A549 (cell line): ENCODE measurements at regions not wholly inside any gene's neighbourhood (a gene's known extent, or its start where the extent isn't known, plus 50 kb on each side); places are given as distances from the start of the nearest gene placed in this dataset.

Experiments used
- ATAC-seq, 2 experiments: fragments of 200-7000 bp in 1 of 2; fragments of >200 bp in 1 of 2; cut with Nextera tagmentation in 1 of 2; cut with Tn5 transposase in 1 of 2; 3 replicates each; pipeline versions ENCODE4 v1.8.0 to v1.9.1; 2018 to 2020; ENCODE audit warnings: mild to moderate bottlenecking in 1 of 2, moderate library complexity in 1 of 2
- CTCF ChIA-PET: fragments of 300-600 bp; sonication (Branson Sonifier 250); formaldehyde crosslinking; extraction: SDS; loops from one replicate; lab custom pipeline; 2021; ENCODE audit warnings: antibody characterized with exemption, inconsistent platforms; lab: Yijun Ruan, JAX
- POLR2A ChIA-PET: fragments of 350-600 bp; formaldehyde crosslinking; extraction: SDS; loops from one replicate; lab custom pipeline; 2021; ENCODE audit warnings: antibody characterized with exemption, inconsistent platforms; lab: Yijun Ruan, JAX
- DNase-seq, 2 experiments: peaks; one replicate each; pipeline versions ENCODE4 v3.0.0 to v3.0.0-alpha.2; 2011 to 2016; ENCODE audit warnings: low read depth in 1 of 2, low spot score in 1 of 2
- FAIRE-seq: peaks from 2 replicates; lab custom pipeline; 2011; peaks lifted over from hg19 to GRCh38; lab: Jason Lieb, UNC
- H3K27ac ChIP-seq, 2 experiments: fragments of >200 bp; sonication (Bioruptor Twin); formaldehyde crosslinking; 3 replicates each; pipeline ENCODE4 v1.5.1; 2016 to 2017
- H3K4me1 ChIP-seq: fragments of >200 bp; sonication (Bioruptor Twin); formaldehyde crosslinking; 3 replicates; pipeline ENCODE4 v1.6.1; 2016
- H3K4me2 ChIP-seq: fragments of >200 bp; sonication (Bioruptor Twin); formaldehyde crosslinking; 3 replicates; pipeline ENCODE4 v1.6.1; 2016
- H3K4me3 ChIP-seq: fragments of >200 bp; sonication (Bioruptor Twin); formaldehyde crosslinking; 3 replicates; pipeline ENCODE4 v1.5.1; 2016
- H3K9me3 ChIP-seq: fragments of >200 bp; sonication (Bioruptor Twin); formaldehyde crosslinking; 3 replicates; pipeline ENCODE4 v1.6.1; 2016
- CEBPB ChIP-seq, 2 experiments: fragments of >200 bp in 1 of 2; sonication (Bioruptor Twin) in 1 of 2; formaldehyde crosslinking in 1 of 2; IDR thresholded peaks; 2 replicates each; pipeline ENCODE4 v1.6.1; 2012 to 2016
- EHF ChIP-seq: fragments of 250-450 bp; sonication (Bioruptor Pico); IDR thresholded peaks from 2 replicates; pipeline ENCODE4 v1.5.0; 2020; ENCODE audit warnings: mild to moderate bottlenecking
- FOSB ChIP-seq: fragments of 250-450 bp; sonication (Bioruptor Pico); IDR thresholded peaks from 2 replicates; pipeline ENCODE4 v1.5.0; 2020; ENCODE audit warnings: mild to moderate bottlenecking, moderate library complexity
- FOSL2 ChIP-seq, 2 experiments: fragments of 450-650 bp in 1 of 2; fragments of >200 bp in 1 of 2; sonication (Bioruptor Twin) in 1 of 2; formaldehyde crosslinking; IDR thresholded peaks; 2 replicates each; pipeline versions ENCODE4 v1.5.0 to v1.6.1; 2016 to 2020; ENCODE audit warnings: mild to moderate bottlenecking in 1 of 2, moderate library complexity in 1 of 2
- GATA3 ChIP-seq: IDR thresholded peaks from 2 replicates; pipeline ENCODE4 v1.6.1; 2012; ENCODE audit warnings: borderline replicate concordance
- HMGXB4 ChIP-seq: fragments of 250-450 bp; sonication (Bioruptor Pico); IDR thresholded peaks from 2 replicates; pipeline ENCODE4 v1.5.0; 2021; ENCODE audit warnings: mild to moderate bottlenecking, moderate library complexity, borderline replicate concordance
- HOXB5 ChIP-seq: fragments of 250-450 bp; sonication (Bioruptor Pico); IDR thresholded peaks from 2 replicates; pipeline ENCODE4 v1.5.0; 2020; ENCODE audit warnings: mild to moderate bottlenecking, moderate library complexity
- JUN ChIP-seq, 2 experiments: fragments of >200 bp; sonication (Bioruptor Twin); formaldehyde crosslinking; IDR thresholded peaks; 2 replicates in 1 of 2; 3 replicates in 1 of 2; pipeline ENCODE4 v1.6.1; 2016 to 2017
- POLR2AphosphoS2 ChIP-seq: conservative IDR thresholded peaks from 2 replicates; pipeline ENCODE4 v1.6.1; 2012; ENCODE audit warnings: low read length, improper control_type of control experiment, inconsistent platforms
- RAD21 ChIP-seq, 2 experiments: fragments of >200 bp in 1 of 2; sonication (Bioruptor Twin) in 1 of 2; formaldehyde crosslinking in 1 of 2; IDR thresholded peaks in 1 of 2; conservative IDR thresholded peaks in 1 of 2; 2 replicates in 1 of 2; 3 replicates in 1 of 2; pipeline ENCODE4 v1.6.1; 2012 to 2018; ENCODE audit warnings: inconsistent platforms in 1 of 2
- RARB ChIP-seq: fragments of 250-450 bp; sonication (Bioruptor Pico); IDR thresholded peaks from 2 replicates; pipeline ENCODE4 v1.8.0; 2021; ENCODE audit warnings: mild to moderate bottlenecking, moderate library complexity
- SREBF2 ChIP-seq: fragments of 450-650 bp; IDR thresholded peaks from 2 replicates; pipeline ENCODE4 v1.6.1; 2014; ENCODE audit warnings: mild to moderate bottlenecking, moderate library complexity
- TFCP2L1 ChIP-seq: fragments of 250-450 bp; sonication (Bioruptor Pico); IDR thresholded peaks from 2 replicates; pipeline ENCODE4 v1.5.0; 2021; ENCODE audit warnings: mild to moderate bottlenecking
- ZNF302 ChIP-seq: fragments of 250-450 bp; sonication (Bioruptor Pico); IDR thresholded peaks from 2 replicates; pipeline ENCODE4 v1.9.0; 2021; ENCODE audit warnings: inconsistent platforms, mild to moderate bottlenecking, moderate library complexity
- WGBS: methylation state at CpG from one replicate; pipeline ENCODE4 v1.1.6; 2017; ENCODE audit errors: missing lambda C conversion rate; 5-methylcytosine and 5-hydroxymethylcytosine counted together
- TF ChIP-seq, protein P1 (sequence below): fragments of >200 bp; sonication (Bioruptor Twin); formaldehyde crosslinking; IDR thresholded peaks from 3 replicates; pipeline ENCODE4 v1.5.1; 2016

- ChIA-PET CTCF (interaction anchor here (1.4 to 15.1 kb wide), 3 partner anchors 12 to 31 kb away, joined by 5 to 604 read pairs (median 9); no protein-coding TSS in a partner anchor), POLR2A (no interaction called here)
- 72% methylated on average over 2 of the region's 2 CpGs for WGBS
- Histone ChIP-seq H3K27ac (no peak overlapping the region), H3K4me3 (no peak overlapping the region), H3K4me2 (no peak overlapping the region), H3K9me3 (no peaks in the 10 kb centered on the region), H3K4me1 (peaks cover 22% of the 10 kb centered on the region)
- DNase-seq (no peak), FAIRE-seq (no peak)
- TF ChIP-seq JUN (IDR thresholded peaks at IDR 0.05) (no peak), HMGXB4 (no peak), SREBF2 (no peak), POLR2AphosphoS2 (no peak), FOSB (CRISPR knock-in tag) (no peak), TFCP2L1 (no peak), ZNF302 (CRISPR knock-in tag) (no peak), HOXB5 (CRISPR knock-in tag) (no peak), RAD21 (conservative IDR thresholded peaks at IDR 0.05 in 1 of 2, IDR thresholded peaks at IDR 0.05 in 1 of 2) (no peak), FOSL2 (IDR thresholded peaks at IDR 0.05) (no peak), FOSL2 (CRISPR knock-in tag; IDR thresholded peaks at IDR 0.05) (no peak), RARB (CRISPR knock-in tag) (no peak), EHF (CRISPR knock-in tag) (no peak), GATA3 (no peak), CEBPB (IDR thresholded peaks at IDR 0.05) (no peak)
- TF ChIP-seq, protein P1, sequence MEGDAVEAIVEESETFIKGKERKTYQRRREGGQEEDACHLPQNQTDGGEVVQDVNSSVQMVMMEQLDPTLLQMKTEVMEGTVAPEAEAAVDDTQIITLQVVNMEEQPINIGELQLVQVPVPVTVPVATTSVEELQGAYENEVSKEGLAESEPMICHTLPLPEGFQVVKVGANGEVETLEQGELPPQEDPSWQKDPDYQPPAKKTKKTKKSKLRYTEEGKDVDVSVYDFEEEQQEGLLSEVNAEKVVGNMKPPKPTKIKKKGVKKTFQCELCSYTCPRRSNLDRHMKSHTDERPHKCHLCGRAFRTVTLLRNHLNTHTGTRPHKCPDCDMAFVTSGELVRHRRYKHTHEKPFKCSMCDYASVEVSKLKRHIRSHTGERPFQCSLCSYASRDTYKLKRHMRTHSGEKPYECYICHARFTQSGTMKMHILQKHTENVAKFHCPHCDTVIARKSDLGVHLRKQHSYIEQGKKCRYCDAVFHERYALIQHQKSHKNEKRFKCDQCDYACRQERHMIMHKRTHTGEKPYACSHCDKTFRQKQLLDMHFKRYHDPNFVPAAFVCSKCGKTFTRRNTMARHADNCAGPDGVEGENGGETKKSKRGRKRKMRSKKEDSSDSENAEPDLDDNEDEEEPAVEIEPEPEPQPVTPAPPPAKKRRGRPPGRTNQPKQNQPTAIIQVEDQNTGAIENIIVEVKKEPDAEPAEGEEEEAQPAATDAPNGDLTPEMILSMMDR: no peak
- TF ChIP-seq, all 56 proteins: peak for 0
- ATAC-seq: no peak
Measured at GRCh38 chr20:12957968-12958367, 50.8 kb upstream of the SPTLC3 start.
